ENCODE measurements at regions not wholly inside any gene's neighbourhood (a gene's known extent, or its start where the extent isn't known, plus 50 kb on each side); places are given as distances from the start of the nearest gene placed in this dataset.
"Not testable (repeated sequence)": the region's sequence is repeated elsewhere in the genome, so short reads cannot be mapped to it uniquely, and the experiment has no call there.

GRCh38 chr14:105620865-105621471 is 94.6 kb downstream of the TMEM121 start:
- not testable (repeated sequence) for H3K36me3 ChIP-seq; H3K4me3 ChIP-seq; H3K4me1 ChIP-seq (ENCODE audit: low read depth); DNase-seq (ENCODE audit: low read depth in 1 of 2, low spot score in 1 of 2); H3K27me3 ChIP-seq; H3K9me3 ChIP-seq (ENCODE audit: low read depth); H3K27ac ChIP-seq

DNA sequence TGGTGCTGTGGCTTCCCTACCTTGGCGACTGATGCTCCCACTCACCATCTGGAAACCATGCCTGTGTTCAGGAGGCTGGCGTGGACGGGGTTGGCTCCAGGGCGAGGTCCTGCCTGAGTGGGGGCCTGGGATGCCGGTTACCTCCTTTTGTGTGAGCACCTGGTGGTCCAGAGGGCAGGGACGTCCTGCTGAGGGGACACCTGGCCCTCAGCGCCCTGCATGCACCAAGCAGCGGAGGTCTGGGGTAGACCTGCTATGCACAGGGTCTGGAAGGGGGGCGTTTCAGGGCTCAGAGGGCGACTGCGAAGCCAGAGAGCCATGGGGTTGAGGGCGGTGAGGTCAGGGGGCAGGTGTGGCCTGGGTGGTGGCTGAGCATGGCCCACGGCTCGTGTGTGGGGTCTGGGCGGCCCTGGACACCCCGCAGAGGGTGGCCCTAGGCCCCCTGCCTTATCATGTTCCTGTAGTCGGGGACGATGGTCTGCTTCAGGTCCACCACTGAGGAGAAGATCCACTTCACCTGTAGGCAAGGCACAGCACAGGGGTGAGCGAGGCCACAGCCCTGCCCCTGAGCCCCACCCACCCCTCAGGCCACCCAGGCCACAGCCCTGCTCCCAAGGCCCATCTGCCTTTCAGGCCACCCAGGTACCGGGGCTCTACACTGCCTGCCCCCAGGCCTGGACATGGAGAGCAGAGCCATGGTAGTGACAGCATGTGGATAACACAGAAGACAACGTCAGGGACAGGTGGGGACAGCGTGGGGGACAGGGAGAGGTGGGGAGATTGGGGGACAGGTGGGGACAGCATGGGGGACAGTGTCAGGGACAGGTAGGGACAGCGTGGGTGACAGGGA is 95.3 kb downstream of the TMEM121 start:
- DNase-seq (ENCODE audit: low read depth in 1 of 2, low spot score in 1 of 2); H3K4me1 ChIP-seq (ENCODE audit: low read depth): not testable (repeated sequence)

GRCh38 chr14:105622329-105622955 is 96.1 kb downstream of the TMEM121 start:
- Histone ChIP-seq H3K9me3 (ENCODE audit: low read depth) (no peaks in the 10 kb centered on the region), H3K4me3 (no peak overlapping the region), H3K27me3 (no peaks in the 10 kb centered on the region), H3K4me1 (ENCODE audit: low read depth) (no peaks in the 10 kb centered on the region), H3K36me3 (no peaks in the 10 kb centered on the region), H3K27ac (no peak overlapping the region)
- no peak for DNase-seq (ENCODE audit: low read depth in 1 of 2, low spot score in 1 of 2)
- no peak for TF ChIP-seq CTCF (IDR thresholded peaks at IDR 0.05; ENCODE audit: low read depth, low read length)

More for the DNA sequence above, 95.3 kb downstream of the TMEM121 start:
- not testable (repeated sequence) for H3K27ac ChIP-seq; H3K36me3 ChIP-seq; H3K27me3 ChIP-seq; H3K4me3 ChIP-seq; H3K9me3 ChIP-seq (ENCODE audit: low read depth)

GRCh38 chr14:105623178-105623577 is 96.8 kb downstream of the TMEM121 start:
- not testable (repeated sequence) for H3K27ac ChIP-seq; H3K9me3 ChIP-seq (ENCODE audit: low read depth); H3K27me3 ChIP-seq; DNase-seq (ENCODE audit: low read depth in 1 of 2, low spot score in 1 of 2); H3K4me3 ChIP-seq; H3K4me1 ChIP-seq (ENCODE audit: low read depth); H3K36me3 ChIP-seq

GRCh38 chr14:105624346-105624745 is 98.0 kb downstream of the TMEM121 start:
- H3K4me3 ChIP-seq; H3K4me1 ChIP-seq (ENCODE audit: low read depth); H3K36me3 ChIP-seq; H3K27me3 ChIP-seq; DNase-seq (ENCODE audit: low read depth in 1 of 2, low spot score in 1 of 2); H3K9me3 ChIP-seq (ENCODE audit: low read depth); H3K27ac ChIP-seq: not testable (repeated sequence)

DNA sequence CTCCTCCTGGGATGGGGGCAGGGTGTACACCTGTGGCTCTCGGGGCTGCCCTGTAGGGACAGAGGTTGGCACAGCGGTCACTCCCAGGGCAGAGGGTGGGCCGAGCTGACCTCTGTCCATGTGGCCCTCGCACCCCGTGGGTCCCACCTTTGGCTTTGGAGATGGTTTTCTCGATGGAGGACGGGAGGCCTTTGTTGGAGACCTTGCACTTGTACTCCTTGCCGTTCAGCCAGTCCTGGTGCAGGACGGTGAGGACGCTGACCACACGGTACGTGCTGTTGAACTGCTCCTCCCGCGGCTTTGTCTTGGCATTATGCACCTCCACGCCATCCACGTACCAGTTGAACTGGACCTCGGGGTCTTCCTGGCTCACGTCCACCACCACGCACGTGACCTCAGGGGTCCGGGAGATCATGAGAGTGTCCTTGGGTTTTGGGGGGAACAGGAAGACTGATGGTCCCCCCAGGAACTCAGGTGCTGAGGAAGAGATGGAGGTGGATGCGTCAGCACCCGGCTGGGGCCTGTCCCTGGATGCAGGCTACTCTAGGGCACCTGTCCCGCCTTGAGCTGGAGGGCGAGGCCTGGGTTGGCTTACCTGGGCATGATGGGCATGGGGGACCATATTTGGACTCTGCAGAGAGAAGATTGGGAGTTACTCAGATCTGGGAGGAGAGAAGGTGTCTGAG is 98.5 kb downstream of the TMEM121 start:
- H3K27ac ChIP-seq; H3K36me3 ChIP-seq; DNase-seq (ENCODE audit: low read depth in 1 of 2, low spot score in 1 of 2); H3K9me3 ChIP-seq (ENCODE audit: low read depth); H3K4me3 ChIP-seq; H3K4me1 ChIP-seq (ENCODE audit: low read depth); H3K27me3 ChIP-seq: not testable (repeated sequence)

DNA sequence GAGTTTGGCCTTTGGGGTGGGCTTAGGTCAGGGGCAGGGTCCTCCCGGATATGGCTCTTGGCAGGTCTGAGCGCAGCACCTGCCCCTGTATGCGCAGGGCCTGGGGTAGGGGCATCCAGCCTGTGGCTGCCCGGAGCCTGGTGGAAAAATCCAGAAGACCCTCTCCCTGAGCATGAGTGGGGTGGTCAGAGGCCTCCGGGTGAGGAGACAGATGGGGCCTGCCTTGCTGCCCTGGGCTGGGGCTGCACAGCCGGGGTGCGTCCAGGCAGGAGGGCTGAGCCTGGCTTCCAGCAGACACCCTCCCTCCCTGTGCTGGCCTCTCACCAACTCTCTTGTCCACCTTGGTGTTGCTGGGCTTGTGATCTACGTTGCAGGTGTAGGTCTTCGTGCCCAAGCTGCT is 99.1 kb downstream of the TMEM121 start:
- not testable (repeated sequence) for H3K4me3 ChIP-seq; DNase-seq (ENCODE audit: low read depth in 1 of 2, low spot score in 1 of 2); H3K27me3 ChIP-seq; H3K9me3 ChIP-seq (ENCODE audit: low read depth); H3K36me3 ChIP-seq; H3K27ac ChIP-seq; H3K4me1 ChIP-seq (ENCODE audit: low read depth)

DNA sequence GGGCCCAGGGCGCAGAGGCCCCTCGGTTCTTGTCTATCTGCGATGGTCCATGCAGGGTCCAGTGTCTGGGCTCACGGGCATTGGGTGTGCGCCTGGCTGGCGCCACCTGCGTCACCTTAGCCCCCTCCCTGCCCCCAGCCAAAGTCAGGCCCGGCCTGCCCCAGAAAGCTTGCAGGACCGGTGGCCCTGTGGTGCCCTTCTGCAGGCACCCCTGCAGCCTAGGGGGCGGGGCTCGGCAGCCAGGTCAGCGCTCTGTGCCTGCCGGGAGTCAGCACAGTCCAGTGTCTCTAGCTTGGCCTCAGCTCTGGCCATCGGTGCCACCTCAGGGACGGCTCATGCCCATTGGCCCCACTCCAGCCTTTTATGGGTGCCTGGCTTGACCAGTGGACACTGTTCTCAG is 99.7 kb downstream of the TMEM121 start:
- H3K9me3 ChIP-seq (ENCODE audit: low read depth); H3K36me3 ChIP-seq: not testable (repeated sequence)

DNA sequence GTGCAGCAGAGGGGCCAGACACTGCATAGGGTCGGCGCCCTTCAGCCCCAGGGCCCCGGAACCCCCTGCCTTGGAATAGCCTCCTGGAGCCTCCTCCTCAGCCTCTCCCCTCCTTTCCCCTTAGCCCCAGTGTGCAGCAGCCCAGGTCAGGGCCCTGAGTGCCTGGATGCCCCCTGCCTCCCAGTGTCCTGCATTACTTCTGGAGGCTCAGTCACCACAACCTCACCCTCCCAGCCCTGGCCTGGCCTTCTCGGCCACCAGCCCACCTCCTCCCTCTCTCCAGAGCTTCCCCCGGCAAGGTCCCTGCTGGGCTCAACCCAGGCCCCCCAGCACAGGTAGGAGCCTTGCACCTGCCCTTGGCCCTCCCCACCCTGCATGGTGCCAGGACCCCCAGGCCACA is 100.3 kb downstream of the TMEM121 start:
- H3K4me3 ChIP-seq; H3K27ac ChIP-seq; H3K27me3 ChIP-seq; DNase-seq (ENCODE audit: low read depth in 1 of 2, low spot score in 1 of 2); H3K9me3 ChIP-seq (ENCODE audit: low read depth); H3K4me1 ChIP-seq (ENCODE audit: low read depth); H3K36me3 ChIP-seq: not testable (repeated sequence)

More for the DNA sequence above, 99.7 kb downstream of the TMEM121 start:
- not testable (repeated sequence) for H3K27ac ChIP-seq; H3K4me3 ChIP-seq; H3K4me1 ChIP-seq (ENCODE audit: low read depth); DNase-seq (ENCODE audit: low read depth in 1 of 2, low spot score in 1 of 2); H3K27me3 ChIP-seq

- H3K9me3 ChIP-seq (ENCODE audit: low read depth); DNase-seq (ENCODE audit: low read depth in 1 of 2, low spot score in 1 of 2); H3K27ac ChIP-seq; H3K27me3 ChIP-seq; H3K4me1 ChIP-seq (ENCODE audit: low read depth); H3K36me3 ChIP-seq; H3K4me3 ChIP-seq: not testable (repeated sequence)
Observed at GRCh38 chr14:105627287-105627686, 100.9 kb downstream of the TMEM121 start.
